ENCODE measurements at regions not wholly inside any gene's neighbourhood (a gene's known extent, or its start where the extent isn't known, plus 50 kb on each side); places are given as distances from the start of the nearest gene placed in this dataset.

GRCh38 chr15:99482993-99483392 lies 82.8 kb upstream of the MEF2A start:
- TF ChIP-seq, protein P1, sequence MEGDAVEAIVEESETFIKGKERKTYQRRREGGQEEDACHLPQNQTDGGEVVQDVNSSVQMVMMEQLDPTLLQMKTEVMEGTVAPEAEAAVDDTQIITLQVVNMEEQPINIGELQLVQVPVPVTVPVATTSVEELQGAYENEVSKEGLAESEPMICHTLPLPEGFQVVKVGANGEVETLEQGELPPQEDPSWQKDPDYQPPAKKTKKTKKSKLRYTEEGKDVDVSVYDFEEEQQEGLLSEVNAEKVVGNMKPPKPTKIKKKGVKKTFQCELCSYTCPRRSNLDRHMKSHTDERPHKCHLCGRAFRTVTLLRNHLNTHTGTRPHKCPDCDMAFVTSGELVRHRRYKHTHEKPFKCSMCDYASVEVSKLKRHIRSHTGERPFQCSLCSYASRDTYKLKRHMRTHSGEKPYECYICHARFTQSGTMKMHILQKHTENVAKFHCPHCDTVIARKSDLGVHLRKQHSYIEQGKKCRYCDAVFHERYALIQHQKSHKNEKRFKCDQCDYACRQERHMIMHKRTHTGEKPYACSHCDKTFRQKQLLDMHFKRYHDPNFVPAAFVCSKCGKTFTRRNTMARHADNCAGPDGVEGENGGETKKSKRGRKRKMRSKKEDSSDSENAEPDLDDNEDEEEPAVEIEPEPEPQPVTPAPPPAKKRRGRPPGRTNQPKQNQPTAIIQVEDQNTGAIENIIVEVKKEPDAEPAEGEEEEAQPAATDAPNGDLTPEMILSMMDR (IDR thresholded peaks at IDR 0.05; ENCODE audit: insufficient read depth in 1 of 2, low read depth in 1 of 2, low read length in 1 of 2, severe bottlenecking in 1 of 2, unreplicated experiment in 1 of 2) = no peak
- no peaks in the 10 kb centered on the region for H3K9me3 ChIP-seq
- no peak overlapping the region for H3K27ac Mint-ChIP-seq (ENCODE audit: unreplicated experiment)
- H3K27me3 ChIP-seq (replicated peaks; ENCODE audit: control insufficient read depth, insufficient read depth, low read length) = no peaks in the 10 kb centered on the region
- intact Hi-C loops (cut with micrococcal nuclease; ENCODE audit: unreplicated experiment) = no loop called here
- BruUV-seq (replicated peaks) = no TSS peak
- no peaks in the 10 kb centered on the region for H3K4me1 ChIP-seq
- H3K36me3 Mint-ChIP-seq (ENCODE audit: insufficient read depth, unreplicated experiment) = no peaks in the 10 kb centered on the region
- CTCF ChIA-PET = interaction anchor here (0.7 kb wide), 1 partner anchor 24 kb away, joined by 3 read pairs; no protein-coding TSS in a partner anchor
- H3K36me3 ChIP-seq (ENCODE audit: control insufficient read depth, insufficient read depth, low read length) = no peaks in the 10 kb centered on the region
- DNase-seq = no peak
- H3K4me3 Mint-ChIP-seq (ENCODE audit: unreplicated experiment) = no peak overlapping the region
- peaks cover 14% of the 10 kb centered on the region for H3K4me1 Mint-ChIP-seq (ENCODE audit: low read depth, unreplicated experiment)
- POLR2A ChIA-PET = no interaction called here
- H3K4me3 ChIP-seq (ENCODE audit: low read depth, low read length) = no peak overlapping the region
- H3K27me3 Mint-ChIP-seq (ENCODE audit: insufficient read depth, unreplicated experiment) = peaks cover 5% of the 10 kb centered on the region
- H3K9me3 Mint-ChIP-seq (ENCODE audit: unreplicated experiment) = no peaks in the 10 kb centered on the region

DNA sequence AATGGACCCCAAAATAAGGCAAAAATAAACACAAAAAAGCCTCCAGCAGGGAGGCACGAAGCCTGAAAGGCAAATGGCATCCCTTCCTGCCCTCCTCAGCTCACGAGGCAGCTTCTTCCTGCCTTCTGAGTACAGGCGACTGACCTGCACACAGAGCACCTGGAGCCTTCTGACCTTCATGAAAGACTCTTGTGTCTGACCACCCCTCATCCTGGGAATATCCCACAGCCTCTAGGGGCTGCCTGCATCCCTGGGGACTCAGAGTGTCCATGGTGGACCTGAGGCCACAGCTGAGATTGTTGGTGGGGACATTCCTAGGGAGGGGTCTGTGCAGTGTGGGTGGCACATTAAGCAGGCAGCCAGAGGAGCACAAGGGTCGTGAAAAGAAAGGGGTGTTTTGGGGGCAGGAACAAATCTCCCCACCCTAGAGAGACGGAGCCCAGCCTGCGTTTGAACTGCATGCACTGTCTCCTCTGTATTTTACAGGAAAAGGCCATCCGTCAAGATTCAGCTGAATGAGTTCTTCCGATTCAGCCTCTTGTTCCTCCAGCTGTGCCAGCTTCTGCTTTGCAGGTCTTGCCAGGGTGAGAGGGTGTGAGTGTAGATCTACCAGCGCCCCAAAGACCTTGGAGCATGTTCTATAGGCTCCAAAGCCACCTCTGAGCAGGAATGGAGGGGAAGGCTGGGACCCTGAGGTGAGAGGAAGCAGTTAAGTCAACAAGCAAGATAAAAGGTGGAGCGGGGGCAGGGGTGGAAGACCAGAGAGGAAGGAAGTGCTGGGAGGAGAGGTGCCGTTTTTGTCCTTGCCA lies 80.4 kb upstream of the MEF2A start:
- no peaks in the 10 kb centered on the region for H3K9me3 ChIP-seq
- no TSS peak for BruUV-seq (replicated peaks)
- H3K4me1 Mint-ChIP-seq (ENCODE audit: low read depth, unreplicated experiment) = peaks cover 14% of the 10 kb centered on the region
- no peaks in the 10 kb centered on the region for H3K4me1 ChIP-seq
- TF ChIP-seq, protein P1 (IDR thresholded peaks at IDR 0.05; ENCODE audit: insufficient read depth in 1 of 2, low read depth in 1 of 2, low read length in 1 of 2, severe bottlenecking in 1 of 2, unreplicated experiment in 1 of 2) = no peak
- no peaks in the 10 kb centered on the region for H3K9me3 Mint-ChIP-seq (ENCODE audit: unreplicated experiment)
- H3K4me3 ChIP-seq (ENCODE audit: low read depth, low read length) = no peak overlapping the region
- no peak overlapping the region for H3K27ac Mint-ChIP-seq (ENCODE audit: unreplicated experiment)
- no peaks in the 10 kb centered on the region for H3K36me3 ChIP-seq (ENCODE audit: control insufficient read depth, insufficient read depth, low read length)
- no peak for DNase-seq
- peaks cover 8% of the 10 kb centered on the region for H3K27me3 Mint-ChIP-seq (ENCODE audit: insufficient read depth, unreplicated experiment)
- intact Hi-C loops (cut with micrococcal nuclease; ENCODE audit: unreplicated experiment) = no loop called here
- ChIA-PET POLR2A (no interaction called here), CTCF (no interaction called here)
- H3K36me3 Mint-ChIP-seq (ENCODE audit: insufficient read depth, unreplicated experiment) = no peaks in the 10 kb centered on the region
- H3K4me3 Mint-ChIP-seq (ENCODE audit: unreplicated experiment) = peak overlapping the region; percentile 67
- no peaks in the 10 kb centered on the region for H3K27me3 ChIP-seq (replicated peaks; ENCODE audit: control insufficient read depth, insufficient read depth, low read length)

- H3K4me1 ChIP-seq = no peaks in the 10 kb centered on the region
- peaks cover 5% of the 10 kb centered on the region for H3K27me3 Mint-ChIP-seq (ENCODE audit: insufficient read depth, unreplicated experiment)
- H3K9me3 Mint-ChIP-seq (ENCODE audit: unreplicated experiment) = no peaks in the 10 kb centered on the region
- POLR2A ChIA-PET = no interaction called here
- TF ChIP-seq, protein P1 (IDR thresholded peaks at IDR 0.05; ENCODE audit: insufficient read depth in 1 of 2, low read depth in 1 of 2, low read length in 1 of 2, severe bottlenecking in 1 of 2, unreplicated experiment in 1 of 2) = no peak
- intact Hi-C loops (cut with micrococcal nuclease; ENCODE audit: unreplicated experiment) = no loop called here
- peaks cover 14% of the 10 kb centered on the region for H3K4me1 Mint-ChIP-seq (ENCODE audit: low read depth, unreplicated experiment)
- H3K4me3 Mint-ChIP-seq (ENCODE audit: unreplicated experiment) = peak overlapping the region; percentile 67
- no peak for DNase-seq
- H3K36me3 Mint-ChIP-seq (ENCODE audit: insufficient read depth, unreplicated experiment) = no peaks in the 10 kb centered on the region
- H3K36me3 ChIP-seq (ENCODE audit: control insufficient read depth, insufficient read depth, low read length) = no peaks in the 10 kb centered on the region
- CTCF ChIA-PET = no interaction called here
- peak overlapping the region; percentile 37 for H3K4me3 ChIP-seq (ENCODE audit: low read depth, low read length)
- BruUV-seq (replicated peaks) = no TSS peak
- no peaks in the 10 kb centered on the region for H3K9me3 ChIP-seq
- H3K27me3 ChIP-seq (replicated peaks; ENCODE audit: control insufficient read depth, insufficient read depth, low read length) = no peaks in the 10 kb centered on the region
- no peak overlapping the region for H3K27ac Mint-ChIP-seq (ENCODE audit: unreplicated experiment)
Measured at GRCh38 chr15:99485992-99486370, 79.8 kb upstream of the MEF2A start.

All from Caco-2 (cell line).